GM21360 (cell line): ENCODE measurements at regions not wholly inside any gene's neighbourhood (a gene's known extent, or its start where the extent isn't known, plus 50 kb on each side); places are given as distances from the start of the nearest gene placed in this dataset.

ENCODE experiments used
- ATAC-seq: cut with Tn5 transposase; IDR thresholded peaks from one replicate; pipeline ENCODE4 v1.9.1; 2021; ENCODE audit warnings: mild to moderate bottlenecking, moderate library complexity; ENCODE audit not compliant: unreplicated experiment

GRCh38 chr11:130582981-130583380, 134.5 kb downstream of the ADAMTS15 start:
- ATAC-seq = no peak

- no peak for ATAC-seq
Measured at GRCh38 chr11:130583801-130584211, 135.4 kb downstream of the ADAMTS15 start.

GRCh38 chr11:130585545-130585944, 137.1 kb downstream of the ADAMTS15 start:
- no peak for ATAC-seq

GRCh38 chr11:130587658-130588057, 139.2 kb downstream of the ADAMTS15 start:
- no peak for ATAC-seq

GRCh38 chr11:130588471-130588870, 140.0 kb downstream of the ADAMTS15 start:
- no peak for ATAC-seq

- no peak for ATAC-seq
Measured at GRCh38 chr11:130592056-130592455, 143.6 kb downstream of the ADAMTS15 start.

GRCh38 chr11:130593064-130593463, 144.6 kb downstream of the ADAMTS15 start:
- ATAC-seq = no peak

GRCh38 chr11:130598433-130598832, 150.0 kb downstream of the ADAMTS15 start:
- ATAC-seq = no peak

- ATAC-seq = no peak
Measured at GRCh38 chr11:130599073-130599654, 150.7 kb downstream of the ADAMTS15 start.

GRCh38 chr11:130600139-130600538, 151.7 kb downstream of the ADAMTS15 start:
- no peak for ATAC-seq

- ATAC-seq = no peak
Measured at GRCh38 chr11:130600616-130601015, 152.2 kb downstream of the ADAMTS15 start.

- no peak for ATAC-seq
Measured at GRCh38 chr11:130601141-130601540, 152.7 kb downstream of the ADAMTS15 start.

GRCh38 chr11:130601764-130602460, 153.5 kb downstream of the ADAMTS15 start:
- no peak for ATAC-seq

- no peak for ATAC-seq
Measured at GRCh38 chr11:130602641-130603334, 154.3 kb downstream of the ADAMTS15 start.

- ATAC-seq = no peak
Measured at GRCh38 chr11:130603335-130603906, 155.0 kb downstream of the ADAMTS15 start.

GRCh38 chr11:130604606-130605005, 156.2 kb downstream of the ADAMTS15 start:
- no peak for ATAC-seq

GRCh38 chr11:130606178-130606577, 157.7 kb downstream of the ADAMTS15 start:
- ATAC-seq = no peak

GRCh38 chr11:130606781-130607511, 158.5 kb downstream of the ADAMTS15 start:
- ATAC-seq = no peak

GRCh38 chr11:130608287-130608686, 159.8 kb downstream of the ADAMTS15 start:
- no peak for ATAC-seq

GRCh38 chr11:130609121-130610035, 160.9 kb downstream of the ADAMTS15 start:
- ATAC-seq = no peak
